ENCODE measurements at regions not wholly inside any gene's neighbourhood (a gene's known extent, or its start where the extent isn't known, plus 50 kb on each side); places are given as distances from the start of the nearest gene placed in this dataset.

DNA sequence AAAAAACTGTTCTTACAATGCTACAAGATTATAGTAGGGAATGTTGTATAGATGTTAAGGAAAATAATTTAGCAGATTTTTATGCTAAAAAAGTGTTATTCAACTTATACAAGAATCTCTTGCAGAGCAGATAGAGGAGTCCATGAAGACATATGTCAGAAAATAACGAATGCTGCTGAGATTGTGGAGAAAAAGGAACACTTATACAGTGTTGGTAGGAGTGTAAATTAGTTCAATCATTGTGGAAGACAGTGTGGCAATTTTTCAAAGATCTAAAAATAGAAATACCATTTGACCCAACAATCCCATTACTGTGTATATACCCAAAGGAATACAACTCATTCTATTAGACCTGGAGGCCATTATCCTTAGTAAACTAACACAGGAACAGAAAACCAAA is 286.2 kb upstream of the OLFM3 start:
- TF ChIP-seq, protein P1, sequence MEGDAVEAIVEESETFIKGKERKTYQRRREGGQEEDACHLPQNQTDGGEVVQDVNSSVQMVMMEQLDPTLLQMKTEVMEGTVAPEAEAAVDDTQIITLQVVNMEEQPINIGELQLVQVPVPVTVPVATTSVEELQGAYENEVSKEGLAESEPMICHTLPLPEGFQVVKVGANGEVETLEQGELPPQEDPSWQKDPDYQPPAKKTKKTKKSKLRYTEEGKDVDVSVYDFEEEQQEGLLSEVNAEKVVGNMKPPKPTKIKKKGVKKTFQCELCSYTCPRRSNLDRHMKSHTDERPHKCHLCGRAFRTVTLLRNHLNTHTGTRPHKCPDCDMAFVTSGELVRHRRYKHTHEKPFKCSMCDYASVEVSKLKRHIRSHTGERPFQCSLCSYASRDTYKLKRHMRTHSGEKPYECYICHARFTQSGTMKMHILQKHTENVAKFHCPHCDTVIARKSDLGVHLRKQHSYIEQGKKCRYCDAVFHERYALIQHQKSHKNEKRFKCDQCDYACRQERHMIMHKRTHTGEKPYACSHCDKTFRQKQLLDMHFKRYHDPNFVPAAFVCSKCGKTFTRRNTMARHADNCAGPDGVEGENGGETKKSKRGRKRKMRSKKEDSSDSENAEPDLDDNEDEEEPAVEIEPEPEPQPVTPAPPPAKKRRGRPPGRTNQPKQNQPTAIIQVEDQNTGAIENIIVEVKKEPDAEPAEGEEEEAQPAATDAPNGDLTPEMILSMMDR (conservative IDR thresholded peaks at IDR 0.05 in 1 of 2, IDR thresholded peaks at IDR 0.05 in 1 of 2; ENCODE audit: low read depth in 1 of 2, low read length in 2 of 2): no peak
- no peak for TF ChIP-seq EZH2 (IDR thresholded peaks at IDR 0.05; ENCODE audit: low read length, missing control alignments)

Data from fibroblast of lung (primary cell).